Upper lobe of left lung (tissue), 6 donors: ENCODE measurements at regions not wholly inside any gene's neighbourhood (a gene's known extent, or its start where the extent isn't known, plus 50 kb on each side); places are given as distances from the start of the nearest gene placed in this dataset.

Experiments used
- ATAC-seq, 2 donors: fragments of 200-7000 bp; cut with Tn5 transposase; one replicate each; pipeline ENCODE4 v1.9.1; 2022; ENCODE audit warnings: mild to moderate bottlenecking in 2 of 2, moderate library complexity in 2 of 2; ENCODE audit not compliant: low FRiP score in 2 of 2
- DNase-seq, 2 donors: peaks; one replicate each; pipeline ENCODE4 v3.0.0-alpha.2; 2019 to 2020
- H3K27ac ChIP-seq, 4 donors: fragments of 200-600 bp; sonication (generic); one replicate each; pipeline ENCODE4 v1.5.1; 2016 to 2019
- H3K27me3 ChIP-seq, 4 donors: fragments of 200-600 bp; sonication (generic); one replicate each; pipeline ENCODE4 v1.5.1; 2017 to 2019
- H3K36me3 ChIP-seq, 4 donors: fragments of 200-600 bp; sonication (generic); one replicate each; pipeline ENCODE4 v1.5.1; 2016 to 2019
- H3K4me1 ChIP-seq, 4 donors: fragments of 200-600 bp; sonication (generic); one replicate each; pipeline ENCODE4 v1.5.1; 2018 to 2019
- H3K4me3 ChIP-seq, 4 donors: fragments of 200-600 bp; sonication (generic); one replicate each; pipeline ENCODE4 v1.5.1; 2017 to 2019; ENCODE audit warnings: mild to moderate bottlenecking in 2 of 4, moderate library complexity in 1 of 4
- H3K9me3 ChIP-seq, 4 donors: fragments of 200-600 bp; sonication (generic); one replicate each; pipeline ENCODE4 v1.5.1; 2018 to 2019
- EP300 ChIP-seq, 4 donors: sonication (generic); formaldehyde crosslinking; IDR thresholded peaks; one replicate each; pipeline ENCODE4 v1.5.1; 2017; ENCODE audit warnings: antibody characterized with exemption in 4 of 4, control low read depth in 2 of 4
- POLR2A ChIP-seq, 4 donors: fragments of 450-650 bp; IDR thresholded peaks; one replicate each; pipeline ENCODE4 v1.5.1; 2016 to 2017; ENCODE audit warnings: antibody characterized with exemption in 4 of 4, mild to moderate bottlenecking in 2 of 4
- POLR2AphosphoS5 ChIP-seq, 2 donors: sonication (generic); formaldehyde crosslinking; IDR thresholded peaks; one replicate each; pipeline ENCODE4 v1.5.1; 2017; ENCODE audit warnings: antibody characterized with exemption in 2 of 2
- WGBS, 2 donors: methylation state at CpG; one replicate each; pipeline ENCODE4 v1.1.5; 2017 to 2018; 5-methylcytosine and 5-hydroxymethylcytosine counted together
- TF ChIP-seq, protein P1 (sequence below), 6 experiments: fragments of 450-650 bp in 4 of 6; fragments of 200-600 bp in 2 of 6; sonication (generic) in 2 of 6; IDR thresholded peaks; one replicate each; pipeline ENCODE4 v1.5.1; 2016 to 2019; ENCODE audit warnings: antibody characterized with exemption in 6 of 6
- donor health status: DM: no; HTN: no; CAD: no; lungs with moderate emphysema.
- donor health status: DM: no; HTN: yes; CAD: no; lungs with severe emphysema.

DNA sequence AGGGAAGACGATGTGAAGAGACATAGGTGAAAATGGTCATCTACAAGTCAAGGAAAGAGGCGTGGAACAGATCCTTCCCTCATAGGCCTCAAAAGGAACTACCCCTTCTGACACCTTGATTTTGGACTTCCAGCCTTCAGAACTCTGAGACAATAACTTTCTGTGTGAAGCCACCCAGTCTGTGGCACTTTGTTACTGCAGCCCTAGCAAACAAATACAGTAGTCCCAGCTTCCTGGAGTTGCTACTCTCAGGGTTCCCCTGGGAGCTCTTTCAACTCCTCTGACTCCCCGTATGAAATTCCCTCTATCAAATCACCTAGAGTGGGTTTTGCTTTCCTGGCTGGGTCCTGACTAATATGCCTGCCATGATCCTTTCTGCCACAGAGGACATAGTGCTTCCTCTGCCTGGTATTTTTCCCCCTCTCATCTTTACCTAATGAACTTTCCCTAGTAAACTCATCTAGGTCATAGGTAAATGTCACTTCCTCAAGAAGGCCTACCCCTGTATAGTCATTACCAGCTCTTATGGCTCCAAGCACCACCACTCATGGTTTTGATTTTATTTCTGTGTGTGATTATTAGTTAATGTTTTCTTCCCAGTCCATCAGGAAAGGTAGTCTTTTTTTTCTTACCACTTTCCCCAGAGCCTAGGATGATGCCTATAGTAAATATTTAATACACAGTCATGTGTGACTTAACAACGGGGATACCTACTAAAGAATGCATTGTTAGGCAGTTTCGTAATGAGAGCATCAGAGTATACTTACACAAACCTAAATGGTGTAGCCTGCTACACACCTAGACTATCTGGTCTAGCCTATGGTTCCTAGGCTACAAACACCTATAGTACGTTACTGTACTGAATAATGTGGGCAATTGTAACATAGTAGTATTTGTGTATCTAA is 111.5 kb upstream of the LGALSL start:
- TF ChIP-seq EP300 (IDR thresholded peaks at IDR 0.05), result no peak
- TF ChIP-seq, protein P1, sequence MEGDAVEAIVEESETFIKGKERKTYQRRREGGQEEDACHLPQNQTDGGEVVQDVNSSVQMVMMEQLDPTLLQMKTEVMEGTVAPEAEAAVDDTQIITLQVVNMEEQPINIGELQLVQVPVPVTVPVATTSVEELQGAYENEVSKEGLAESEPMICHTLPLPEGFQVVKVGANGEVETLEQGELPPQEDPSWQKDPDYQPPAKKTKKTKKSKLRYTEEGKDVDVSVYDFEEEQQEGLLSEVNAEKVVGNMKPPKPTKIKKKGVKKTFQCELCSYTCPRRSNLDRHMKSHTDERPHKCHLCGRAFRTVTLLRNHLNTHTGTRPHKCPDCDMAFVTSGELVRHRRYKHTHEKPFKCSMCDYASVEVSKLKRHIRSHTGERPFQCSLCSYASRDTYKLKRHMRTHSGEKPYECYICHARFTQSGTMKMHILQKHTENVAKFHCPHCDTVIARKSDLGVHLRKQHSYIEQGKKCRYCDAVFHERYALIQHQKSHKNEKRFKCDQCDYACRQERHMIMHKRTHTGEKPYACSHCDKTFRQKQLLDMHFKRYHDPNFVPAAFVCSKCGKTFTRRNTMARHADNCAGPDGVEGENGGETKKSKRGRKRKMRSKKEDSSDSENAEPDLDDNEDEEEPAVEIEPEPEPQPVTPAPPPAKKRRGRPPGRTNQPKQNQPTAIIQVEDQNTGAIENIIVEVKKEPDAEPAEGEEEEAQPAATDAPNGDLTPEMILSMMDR (IDR thresholded peaks at IDR 0.05), result no peak
- TF ChIP-seq POLR2AphosphoS5 (IDR thresholded peaks at IDR 0.05), result no peak
- no peak for TF ChIP-seq POLR2A (IDR thresholded peaks at IDR 0.05)
- H3K4me1 ChIP-seq, result no peaks in the 10 kb centered on the region
- no peaks in the 10 kb centered on the region for H3K27me3 ChIP-seq
- DNase-seq (no peak), ATAC-seq (no peak)
- WGBS, 2 donors, result 85 to 87% methylated on average over 6 of the region's 6 CpGs
- no peak overlapping the region for H3K27ac ChIP-seq
- H3K4me3 ChIP-seq, result no peak overlapping the region
- H3K36me3 ChIP-seq, result no peaks in the 10 kb centered on the region
- no peaks in the 10 kb centered on the region for H3K9me3 ChIP-seq

DNA sequence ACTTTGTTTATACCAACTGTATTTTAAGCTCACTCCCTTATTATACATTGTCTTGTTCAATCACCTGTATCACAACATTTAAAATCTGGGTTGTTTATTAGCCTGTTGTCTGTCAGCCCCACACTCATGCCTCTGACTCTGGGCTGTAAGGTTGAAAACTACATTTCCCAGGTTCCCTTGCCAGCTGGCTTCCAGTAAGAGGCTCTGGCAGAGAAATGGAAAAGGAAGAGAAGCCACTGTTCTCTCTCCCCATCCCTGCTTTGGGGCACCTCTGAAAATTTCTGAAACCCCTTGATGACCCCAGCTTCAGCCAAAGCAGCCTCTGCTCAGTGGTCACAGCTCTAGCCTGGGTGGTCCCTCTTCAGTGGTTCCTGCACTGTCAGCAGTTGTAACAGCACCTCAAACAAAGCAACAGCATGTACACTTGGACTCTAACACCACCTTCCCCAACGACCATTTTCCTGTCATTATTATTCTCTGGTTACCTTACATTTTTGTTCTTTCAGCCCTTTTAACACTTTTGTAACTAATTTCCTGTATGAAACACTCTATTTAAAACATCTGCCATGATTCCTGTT is 108.9 kb upstream of the LGALSL start:
- no peak overlapping the region for H3K4me3 ChIP-seq
- WGBS, 2 donors, result 13 to 14% methylated on average over 1 of the region's 1 CpG
- H3K4me1 ChIP-seq, result no peaks in the 10 kb centered on the region

DNA sequence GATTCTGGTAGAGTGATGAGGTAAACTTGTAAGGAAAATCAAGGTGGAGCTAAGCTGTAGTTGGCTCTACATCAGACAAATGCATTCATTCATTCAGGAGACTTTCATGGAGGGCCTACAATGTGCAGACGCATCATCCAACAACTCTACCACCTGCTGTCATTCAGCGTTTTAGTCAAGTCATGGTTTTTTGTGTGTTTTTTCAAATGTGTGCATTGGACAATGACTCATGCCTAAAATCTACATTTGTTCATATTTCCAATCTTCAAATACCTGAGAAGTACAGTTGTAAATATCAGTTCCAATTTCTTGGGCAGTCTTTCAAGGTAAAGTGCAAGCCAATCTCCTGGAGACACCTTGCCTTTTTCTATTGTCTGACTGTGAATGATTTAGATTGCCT is 108.0 kb upstream of the LGALSL start:
- ATAC-seq (no peak), DNase-seq (no peak)
- Histone ChIP-seq H3K4me1 (no peaks in the 10 kb centered on the region), H3K36me3 (no peaks in the 10 kb centered on the region), H3K9me3 (no peaks in the 10 kb centered on the region), H3K27ac (no peak overlapping the region), H3K27me3 (no peaks in the 10 kb centered on the region), H3K4me3 (no peak overlapping the region)
- WGBS, 2 donors, result 85 to 93% methylated on average over 2 of the region's 2 CpGs
- TF ChIP-seq, protein P1 (IDR thresholded peaks at IDR 0.05), result no peak
- TF ChIP-seq EP300 (IDR thresholded peaks at IDR 0.05), result no peak
- no peak for TF ChIP-seq POLR2AphosphoS5 (IDR thresholded peaks at IDR 0.05)
- TF ChIP-seq POLR2A (IDR thresholded peaks at IDR 0.05), result no peak

More for the DNA sequence above, 108.9 kb upstream of the LGALSL start:
- H3K27me3 ChIP-seq, result no peaks in the 10 kb centered on the region
- H3K27ac ChIP-seq, result no peak overlapping the region
- ATAC-seq (no peak), DNase-seq (no peak)
- no peaks in the 10 kb centered on the region for H3K9me3 ChIP-seq
- no peaks in the 10 kb centered on the region for H3K36me3 ChIP-seq
- TF ChIP-seq, protein P1 (IDR thresholded peaks at IDR 0.05), result no peak
- no peak for TF ChIP-seq POLR2A (IDR thresholded peaks at IDR 0.05)
- no peak for TF ChIP-seq POLR2AphosphoS5 (IDR thresholded peaks at IDR 0.05)
- no peak for TF ChIP-seq EP300 (IDR thresholded peaks at IDR 0.05)

DNA sequence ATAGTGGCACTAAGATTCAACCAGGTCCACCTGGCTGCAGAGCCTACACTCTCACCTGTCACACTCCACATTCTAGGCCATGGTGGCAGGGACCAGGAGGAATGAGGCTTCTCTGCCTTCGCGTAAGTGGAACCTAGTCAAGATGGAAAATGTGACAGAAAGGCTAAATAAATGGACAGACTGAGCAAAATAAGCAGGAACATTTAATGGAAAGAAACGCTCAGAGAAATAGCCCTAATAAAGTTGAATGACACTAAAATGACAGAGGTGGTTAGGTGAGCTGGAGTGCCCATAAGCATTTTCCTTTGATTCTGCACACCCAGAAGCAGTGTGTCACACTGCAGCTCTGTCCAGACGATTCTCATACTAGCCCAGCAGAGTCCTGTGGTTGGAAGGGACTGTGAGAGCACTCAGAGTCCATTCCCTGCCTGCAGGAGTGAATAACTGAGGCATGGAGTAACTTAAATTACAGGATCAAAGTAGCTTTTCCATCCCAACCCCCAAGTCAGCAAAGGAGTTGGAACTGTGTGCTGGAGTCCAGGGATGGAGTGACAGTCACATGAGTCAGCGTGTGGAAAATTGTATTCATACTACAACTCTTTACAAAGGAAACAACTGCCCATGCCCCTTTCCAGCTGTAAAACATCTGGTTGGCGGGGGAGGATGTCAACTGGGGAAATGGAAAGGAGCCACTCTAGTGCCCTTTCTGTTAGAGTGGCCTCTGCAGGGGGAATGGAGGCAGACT is 105.4 kb upstream of the LGALSL start:
- Histone ChIP-seq H3K9me3 (no peaks in the 10 kb centered on the region), H3K27ac (no peak overlapping the region), H3K36me3 (no peaks in the 10 kb centered on the region), H3K4me3 (no peak overlapping the region), H3K27me3 (no peaks in the 10 kb centered on the region), H3K4me1 (no peaks in the 10 kb centered on the region)
- DNase-seq, result no peak
- TF ChIP-seq POLR2A (IDR thresholded peaks at IDR 0.05) (no peak), POLR2AphosphoS5 (IDR thresholded peaks at IDR 0.05) (no peak), EP300 (IDR thresholded peaks at IDR 0.05) (no peak)
- TF ChIP-seq, protein P1 (IDR thresholded peaks at IDR 0.05), result no peak
- no peak for ATAC-seq
- 77 to 83% methylated on average over 6 of the region's 6 CpGs for WGBS, 2 donors
